ENCODE measurements at regions not wholly inside any gene's neighbourhood (a gene's known extent, or its start where the extent isn't known, plus 50 kb on each side); places are given as distances from the start of the nearest gene placed in this dataset.

- no peak for DNase-seq
- Histone ChIP-seq H3K4me1 (no peaks in the 10 kb centered on the region), H3K4me3 (ENCODE audit: low read depth, low read length) (no peak overlapping the region), H3K36me3 (no peaks in the 10 kb centered on the region), H3K9me3 (no peaks in the 10 kb centered on the region), H3K27me3 (no peaks in the 10 kb centered on the region)
- TF ChIP-seq CTCF (IDR thresholded peaks at IDR 0.05; ENCODE audit: low read depth, low read length) = no peak
These were observed 565.2 kb upstream of the DPPA4 start for GRCh38 chr3:109902549-109902948.

- Histone ChIP-seq H3K9me3 (no peaks in the 10 kb centered on the region), H3K4me1 (no peaks in the 10 kb centered on the region), H3K36me3 (no peaks in the 10 kb centered on the region), H3K4me3 (ENCODE audit: low read depth, low read length) (no peak overlapping the region), H3K27me3 (no peaks in the 10 kb centered on the region)
- no peak for DNase-seq
- no peak for TF ChIP-seq CTCF (IDR thresholded peaks at IDR 0.05; ENCODE audit: low read depth, low read length)
These were observed 565.8 kb upstream of the DPPA4 start for GRCh38 chr3:109903100-109903499.

- no peak for TF ChIP-seq CTCF (IDR thresholded peaks at IDR 0.05; ENCODE audit: low read depth, low read length)
- DNase-seq = no peak
- H3K36me3 ChIP-seq = no peaks in the 10 kb centered on the region
- no peaks in the 10 kb centered on the region for H3K4me1 ChIP-seq
- H3K9me3 ChIP-seq = no peaks in the 10 kb centered on the region
- H3K4me3 ChIP-seq (ENCODE audit: low read depth, low read length) = no peak overlapping the region
- no peaks in the 10 kb centered on the region for H3K27me3 ChIP-seq
These were observed 573.4 kb upstream of the DPPA4 start for GRCh38 chr3:109910772-109911171.

- TF ChIP-seq CTCF (IDR thresholded peaks at IDR 0.05; ENCODE audit: low read depth, low read length) = no peak
- Histone ChIP-seq H3K9me3 (no peaks in the 10 kb centered on the region), H3K4me3 (ENCODE audit: low read depth, low read length) (no peak overlapping the region), H3K36me3 (no peaks in the 10 kb centered on the region), H3K4me1 (no peaks in the 10 kb centered on the region), H3K27me3 (no peaks in the 10 kb centered on the region)
- DNase-seq = no peak
These were observed 581.4 kb upstream of the DPPA4 start for GRCh38 chr3:109918740-109919139.

DNA sequence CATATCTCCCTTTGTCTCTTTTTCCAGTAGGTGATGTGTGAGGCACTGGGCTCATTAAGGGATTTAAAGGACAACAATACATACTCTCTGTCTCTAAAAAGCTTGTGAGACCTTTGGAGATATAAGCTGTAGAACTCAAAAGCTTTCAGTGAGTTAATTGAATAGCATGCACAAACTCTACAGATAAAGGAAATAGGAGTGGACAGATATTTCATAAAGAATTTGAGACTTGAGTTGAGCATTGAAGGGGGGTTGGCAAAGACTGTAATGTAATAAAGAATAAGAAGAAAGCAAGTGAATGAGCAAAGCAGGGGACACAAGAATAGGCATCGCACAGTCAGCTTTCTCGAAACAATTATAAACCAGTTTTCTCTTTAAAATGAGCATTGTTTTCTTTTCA is 583.4 kb upstream of the DPPA4 start:
- Histone ChIP-seq H3K36me3 (no peaks in the 10 kb centered on the region), H3K27me3 (no peaks in the 10 kb centered on the region), H3K9me3 (no peaks in the 10 kb centered on the region), H3K4me1 (no peaks in the 10 kb centered on the region), H3K4me3 (ENCODE audit: low read depth, low read length) (no peak overlapping the region)
- TF ChIP-seq CTCF (IDR thresholded peaks at IDR 0.05; ENCODE audit: low read depth, low read length) = no peak
- no peak for DNase-seq

GRCh38 chr3:109921509-109921908 is 584.2 kb upstream of the DPPA4 start:
- no peaks in the 10 kb centered on the region for H3K4me1 ChIP-seq
- no peaks in the 10 kb centered on the region for H3K9me3 ChIP-seq
- H3K4me3 ChIP-seq (ENCODE audit: low read depth, low read length) = no peak overlapping the region
- H3K27me3 ChIP-seq = no peaks in the 10 kb centered on the region
- no peak for TF ChIP-seq CTCF (IDR thresholded peaks at IDR 0.05; ENCODE audit: low read depth, low read length)
- DNase-seq = no peak
- H3K36me3 ChIP-seq = no peaks in the 10 kb centered on the region

Measured in BE2C (cell line).